CD4-positive, alpha-beta T cell treated with Interleukin-12 subunit alpha and Interleukin-12 subunit beta, for 1 hour (primary cell): ENCODE measurements at regions not wholly inside any gene's neighbourhood (a gene's known extent, or its start where the extent isn't known, plus 50 kb on each side); places are given as distances from the start of the nearest gene placed in this dataset.

Source experiments
- DNase-seq: peaks from one replicate; pipeline ENCODE4 v3.0.0-alpha.2; 2020

- no peak for DNase-seq
Observed at GRCh38 chr13:48892688-48893075, 83.0 kb upstream of the FNDC3A start.

GRCh38 chr13:48896312-48896711 lies 79.4 kb upstream of the FNDC3A start:
- DNase-seq, result no peak

GRCh38 chr13:48901781-48902180 lies 73.9 kb upstream of the FNDC3A start:
- DNase-seq, result peak; percentile 6

GRCh38 chr13:48902368-48902767 lies 73.3 kb upstream of the FNDC3A start:
- DNase-seq, result no peak

GRCh38 chr13:48904668-48905290 lies 70.9 kb upstream of the FNDC3A start:
- no peak for DNase-seq

GRCh38 chr13:48906200-48906599 lies 69.5 kb upstream of the FNDC3A start:
- no peak for DNase-seq

- no peak for DNase-seq
Observed at GRCh38 chr13:48908381-48909055, 67.2 kb upstream of the FNDC3A start.

- DNase-seq, result no peak
Observed at GRCh38 chr13:48909056-48909389, 66.7 kb upstream of the FNDC3A start.

GRCh38 chr13:48910686-48911085 lies 65.0 kb upstream of the FNDC3A start:
- no peak for DNase-seq

- DNase-seq, result no peak
Observed at GRCh38 chr13:48919751-48920150, 56.0 kb upstream of the FNDC3A start.

- no peak for DNase-seq
Observed at GRCh38 chr13:48920730-48921129, 55.0 kb upstream of the FNDC3A start.

- no peak for DNase-seq
Observed at GRCh38 chr13:48923376-48923775, 52.3 kb upstream of the FNDC3A start.

- no peak for DNase-seq
Observed at GRCh38 chr13:48925001-48925400, 50.7 kb upstream of the FNDC3A start.
